Activated CD4-positive, alpha-beta T cell treated with anti-CD3 and anti-CD28 coated beads, Interleukin-2, amount 50 U/mL, for 1 hour (primary cell): ENCODE measurements at regions not wholly inside any gene's neighbourhood (a gene's known extent, or its start where the extent isn't known, plus 50 kb on each side); places are given as distances from the start of the nearest gene placed in this dataset.

Source experiments
- DNase-seq: peaks from one replicate; pipeline ENCODE4 v3.0.0-alpha.2; 2020

- DNase-seq = no peak
Observed at GRCh38 chr3:182234881-182235280, 523.2 kb downstream of the SOX2 start.

DNA sequence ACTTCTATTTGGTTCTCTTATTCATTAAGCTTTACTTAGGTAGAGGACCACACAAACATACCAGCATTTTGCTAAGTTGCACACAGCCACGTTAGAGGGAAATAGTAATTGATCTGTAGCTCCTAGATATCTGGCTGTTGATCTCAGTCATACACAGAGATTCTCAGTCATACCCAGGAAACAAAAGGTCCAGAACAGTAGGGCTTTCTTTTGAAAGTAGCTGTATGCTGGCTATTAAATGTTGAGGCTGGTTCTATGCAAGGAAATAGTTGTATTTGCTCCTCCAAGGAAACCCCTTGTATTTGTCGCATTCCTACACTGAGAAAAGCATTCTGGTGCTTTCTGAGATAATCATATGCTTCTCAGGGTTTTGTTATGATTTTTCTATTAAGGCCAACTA lies 523.8 kb downstream of the SOX2 start:
- no peak for DNase-seq

GRCh38 chr3:182238126-182238525 lies 526.4 kb downstream of the SOX2 start:
- DNase-seq = no peak

GRCh38 chr3:182239316-182239715 lies 527.6 kb downstream of the SOX2 start:
- DNase-seq = no peak

DNA sequence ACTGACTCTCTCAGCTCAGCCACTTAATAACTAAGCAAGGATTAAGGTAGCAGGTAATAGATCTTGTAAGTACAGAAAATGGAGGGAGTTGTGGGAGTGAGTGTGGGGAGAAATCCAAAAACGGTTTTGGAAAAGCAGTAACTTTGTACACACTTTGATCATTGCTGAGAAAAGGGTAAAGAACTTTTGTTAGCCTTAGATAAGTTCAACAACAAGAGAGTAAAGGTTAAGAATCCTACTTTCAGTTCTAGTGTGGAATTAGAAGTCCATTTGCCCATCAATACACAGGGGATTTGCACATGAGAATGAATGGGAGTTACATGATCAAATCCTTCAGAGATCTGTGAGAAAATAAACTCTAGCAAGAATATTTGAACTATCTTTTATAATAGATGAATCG lies 528.7 kb downstream of the SOX2 start:
- no peak for DNase-seq

- DNase-seq = no peak
Observed at GRCh38 chr3:182241196-182241765, 529.6 kb downstream of the SOX2 start.

- DNase-seq = no peak
Observed at GRCh38 chr3:182241766-182242488, 530.2 kb downstream of the SOX2 start.

DNA sequence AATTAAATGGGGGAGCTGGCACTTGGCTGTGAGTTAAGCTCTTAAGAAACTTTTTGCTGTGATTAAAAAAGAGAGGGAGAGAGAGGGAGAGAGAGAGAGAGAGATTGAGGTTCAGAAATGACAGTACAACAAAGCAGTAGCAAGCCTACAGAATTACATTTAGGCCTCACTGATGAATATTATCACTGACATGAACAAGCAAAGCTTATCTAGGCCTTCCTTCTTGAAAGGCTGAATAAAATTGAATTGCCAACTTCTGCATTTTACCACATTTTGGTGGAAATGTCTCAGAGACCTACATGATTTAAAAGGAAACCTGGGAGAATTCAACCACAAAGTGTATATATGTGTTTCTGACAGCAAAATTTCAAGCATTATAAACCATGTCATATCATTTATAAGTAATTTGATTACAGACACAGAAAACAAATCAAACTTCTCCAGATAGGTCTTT lies 530.8 kb downstream of the SOX2 start:
- DNase-seq = no peak

DNA sequence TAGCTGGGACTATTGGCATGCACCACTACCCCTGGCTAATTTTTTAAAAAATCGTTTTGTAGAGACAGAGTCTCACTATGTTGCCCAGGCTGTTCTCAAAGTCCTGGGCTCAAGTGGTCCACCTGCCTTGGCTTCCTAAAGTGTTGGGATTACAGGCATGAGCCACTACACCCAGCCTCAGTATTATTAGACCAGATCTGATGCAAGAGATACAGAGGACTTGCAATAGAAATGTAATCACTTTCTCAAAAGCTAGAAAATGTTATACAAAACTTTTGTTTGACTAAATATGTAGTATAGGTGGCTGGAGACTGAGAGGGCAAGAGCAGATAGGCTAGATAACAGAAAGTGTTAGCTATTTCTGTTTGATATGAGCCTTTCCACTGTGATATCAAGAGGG lies 531.9 kb downstream of the SOX2 start:
- no peak for DNase-seq

DNA sequence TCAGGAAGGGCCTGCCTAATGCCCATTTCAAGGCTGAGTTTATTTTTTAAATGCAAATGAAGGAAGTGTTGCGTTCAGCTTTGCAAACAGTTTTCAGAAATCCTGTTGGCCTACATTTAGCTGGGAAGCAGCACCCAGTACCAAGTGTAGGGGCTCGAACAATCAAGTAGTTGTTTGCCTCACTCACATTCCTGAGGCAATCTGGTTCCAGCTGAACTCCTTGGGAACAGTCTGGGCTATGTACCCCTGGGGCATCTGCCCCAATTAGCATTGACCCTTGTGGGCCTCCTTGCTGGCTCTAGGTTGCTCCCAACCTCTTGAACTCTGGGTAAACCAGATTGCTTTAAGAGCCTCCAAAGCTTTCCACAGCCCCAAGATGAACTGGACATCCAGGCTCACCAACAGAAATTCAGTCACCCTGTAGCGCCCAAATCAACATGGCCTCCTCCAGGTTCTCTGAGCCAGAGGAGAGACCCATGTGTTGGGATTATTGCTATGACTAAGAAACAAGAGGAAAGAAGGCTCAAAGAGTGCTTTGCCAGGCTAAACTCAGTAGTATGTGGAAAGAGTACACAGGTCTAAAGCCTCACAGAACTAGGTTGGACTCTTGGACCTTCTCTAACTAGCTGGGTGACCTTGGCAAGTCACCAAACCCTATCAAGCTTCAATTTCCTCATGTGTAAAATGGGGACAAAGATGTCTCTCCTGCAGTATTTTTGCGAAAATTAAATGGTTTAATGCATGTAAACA lies 532.7 kb downstream of the SOX2 start:
- no peak for DNase-seq

- no peak for DNase-seq
Observed at GRCh38 chr3:182245059-182245458, 533.3 kb downstream of the SOX2 start.

- DNase-seq = no peak
Observed at GRCh38 chr3:182246870-182247269, 535.1 kb downstream of the SOX2 start.

DNA sequence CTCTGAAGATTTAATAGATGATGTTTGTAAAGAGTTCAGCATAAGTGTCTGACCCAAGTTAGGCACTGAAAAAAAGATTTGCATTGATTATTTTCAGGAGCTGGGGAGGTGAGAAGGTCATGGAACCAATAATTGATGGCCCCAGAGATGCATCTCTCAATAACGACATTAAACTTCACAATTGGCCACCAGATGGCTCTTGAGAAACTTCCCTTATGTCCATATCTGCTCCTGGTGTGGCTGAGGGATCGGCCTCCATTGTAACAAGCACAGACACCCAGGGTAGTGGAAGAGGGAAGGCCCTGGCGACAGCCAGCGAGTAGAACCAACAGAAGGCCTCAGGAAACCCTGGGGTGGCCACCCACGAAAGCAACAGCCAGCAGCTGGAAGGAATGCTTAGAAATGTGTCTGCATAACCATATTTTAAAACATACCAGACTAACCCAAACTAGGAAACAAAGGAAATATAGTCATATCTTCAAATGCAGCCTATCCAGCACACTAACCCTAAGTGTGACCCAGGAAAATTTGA lies 536.7 kb downstream of the SOX2 start:
- DNase-seq = no peak

- DNase-seq = no peak
Observed at GRCh38 chr3:182252802-182253201, 540.5 kb upstream of the ATP11B start.

GRCh38 chr3:182255158-182255557 lies 538.1 kb upstream of the ATP11B start:
- no peak for DNase-seq

DNA sequence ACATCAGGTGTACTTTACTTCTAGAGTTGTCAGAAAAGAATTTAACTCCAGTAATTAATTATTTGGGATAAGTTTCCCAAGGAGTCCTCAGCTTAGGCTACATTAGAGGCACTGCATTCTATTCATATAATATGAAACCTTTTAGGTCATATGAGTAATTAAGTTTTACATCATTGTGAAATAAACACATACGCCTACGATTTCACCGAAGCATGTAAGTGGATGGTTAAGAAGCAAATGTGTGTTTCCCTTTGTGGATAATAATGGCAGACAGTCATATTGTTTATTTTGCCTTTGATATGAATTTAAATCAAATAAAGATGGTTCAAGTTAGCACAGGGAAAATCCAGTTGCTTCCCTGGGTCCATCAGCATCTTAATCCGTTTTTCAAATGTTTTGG lies 535.9 kb upstream of the ATP11B start:
- DNase-seq = no peak

GRCh38 chr3:182258538-182259177 lies 534.6 kb upstream of the ATP11B start:
- DNase-seq = no peak

DNA sequence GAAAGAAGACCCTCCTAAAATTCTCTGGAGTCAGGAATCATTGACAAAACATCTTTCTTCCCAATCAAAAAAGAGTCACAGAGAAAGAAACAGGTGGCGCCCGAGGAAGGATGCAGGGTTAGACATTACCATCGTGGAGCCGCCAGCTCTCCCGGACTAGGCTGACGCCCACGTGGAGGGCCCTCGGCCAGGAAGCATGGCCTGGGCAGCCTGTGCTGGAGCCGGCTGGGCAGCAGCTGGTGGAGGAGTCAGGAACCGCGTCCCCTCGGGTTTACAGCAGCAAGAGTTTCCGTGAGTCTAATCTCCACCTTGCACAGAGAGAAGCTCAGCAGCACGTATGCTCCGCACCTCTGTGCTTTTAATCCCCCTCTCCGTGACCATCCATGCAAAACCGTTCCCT lies 533.7 kb upstream of the ATP11B start:
- DNase-seq = no peak

DNA sequence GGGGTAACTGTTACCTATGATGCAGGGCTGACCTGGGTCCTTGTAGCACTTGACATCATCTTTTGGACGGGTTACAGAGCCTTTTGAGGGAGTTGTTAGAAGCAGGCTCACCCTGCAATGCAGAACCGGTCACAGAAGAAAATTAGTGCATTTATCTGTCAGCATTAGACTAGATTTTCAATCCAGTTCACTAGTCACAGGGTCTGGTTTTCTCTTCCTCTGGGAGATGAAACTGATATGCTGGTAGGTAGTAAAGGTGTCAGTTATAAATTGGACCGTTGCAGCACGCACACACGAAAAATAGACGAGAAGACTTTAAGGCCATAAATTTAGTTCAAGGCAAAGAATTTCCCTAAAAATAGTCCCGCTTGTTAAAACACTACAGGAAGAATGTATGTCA lies 532.3 kb upstream of the ATP11B start:
- no peak for DNase-seq

DNA sequence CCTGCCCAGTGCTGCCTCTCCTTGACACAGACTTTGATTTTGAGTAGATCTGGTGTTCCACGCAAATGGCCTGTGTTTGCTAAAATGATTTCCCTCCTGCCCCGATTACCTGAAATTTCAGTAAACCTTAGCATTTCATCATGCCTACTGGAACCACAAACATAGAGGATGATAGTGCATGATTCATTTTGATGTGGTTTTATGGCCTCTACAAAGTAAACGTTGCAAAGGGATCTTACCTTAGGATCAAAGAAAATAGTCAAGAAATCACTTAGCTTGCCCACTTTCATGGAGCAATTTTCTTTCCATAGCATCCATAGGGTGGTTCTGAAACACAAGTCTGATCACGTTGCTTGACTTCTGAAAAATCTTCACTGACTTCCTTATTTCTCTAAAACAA lies 524.6 kb upstream of the ATP11B start:
- DNase-seq = no peak

GRCh38 chr3:182276512-182276911 lies 516.8 kb upstream of the ATP11B start:
- no peak for DNase-seq

- no peak for DNase-seq
Observed at GRCh38 chr3:182284793-182285192, 508.5 kb upstream of the ATP11B start.

DNA sequence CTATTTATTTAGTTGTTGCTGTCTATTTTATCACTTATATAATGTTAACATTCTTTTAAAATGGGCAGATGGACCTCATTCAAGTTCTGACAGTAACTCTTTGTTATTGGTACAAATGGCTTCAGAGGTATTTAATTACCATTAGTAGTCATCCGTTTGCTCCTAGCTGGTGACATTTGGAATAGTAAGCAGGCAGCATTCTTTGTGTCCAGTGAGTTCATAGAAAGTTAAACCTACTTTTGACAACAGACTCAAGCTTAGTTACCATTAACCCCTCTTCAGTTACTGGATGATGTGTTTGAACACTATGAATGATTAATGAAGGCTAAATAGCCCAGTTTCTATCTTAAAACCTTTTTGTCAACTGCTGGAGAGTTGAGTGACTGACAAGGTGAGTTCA lies 500.7 kb upstream of the ATP11B start:
- no peak for DNase-seq
